PC-3 (cell line): ENCODE measurements at regions not wholly inside any gene's neighbourhood (a gene's known extent, or its start where the extent isn't known, plus 50 kb on each side); places are given as distances from the start of the nearest gene placed in this dataset.

Source experiments
- ATAC-seq: fragments of 200-7000 bp; cut with Tn5 transposase; 2 replicates; pipeline ENCODE4 v1.9.1; 2020; ENCODE audit warnings: mild to moderate bottlenecking, moderate library complexity
- BruUV-seq: library from RNA; stranded (reverse); fragments of 400-500 nt; replicated peaks from 2 replicates; lab custom pipeline; 2021; lab: Mats Ljungman, UMichigan
- CTCF ChIA-PET: fragments of 300-600 bp; sonication (Branson Sonifier 250); formaldehyde crosslinking; loops from one replicate; lab custom pipeline; 2022; ENCODE audit warnings: antibody characterized with exemption; lab: Charles Lee
- POLR2A ChIA-PET: fragments of 300-600 bp; sonication (Branson Sonifier 250); formaldehyde crosslinking; loops from one replicate; lab custom pipeline; 2022; ENCODE audit warnings: antibody characterized with exemption; ENCODE audit not compliant: unreplicated experiment; lab: Charles Lee
- DNase-seq: peaks from one replicate; pipeline ENCODE4 v3.0.0-alpha.2; 2015
- H2AFZ ChIP-seq: fragments of 300-600 bp; sonication (generic); 2 replicates; pipeline ENCODE4 v1.6.0; 2016; ENCODE audit warnings: antibody characterized with exemption, low read length
- H3F3A ChIP-seq: fragments of 300-600 bp; sonication (generic); one replicate; pipeline ENCODE4 v1.6.0; 2017; ENCODE audit warnings: antibody characterized with exemption, low read length, control low read depth, mild to moderate bottlenecking; ENCODE audit not compliant: unreplicated experiment
- H3K27ac ChIP-seq: fragments of 300-600 bp; sonication (generic); 2 replicates; pipeline ENCODE4 v1.5.1; 2016; ENCODE audit warnings: mild to moderate bottlenecking, low read length
- H3K27me3 ChIP-seq: fragments of 300-600 bp; sonication (generic); 2 replicates; pipeline ENCODE4 v1.6.1; 2016; ENCODE audit warnings: low read length, mixed read lengths
- H3K36me3 ChIP-seq: fragments of 300-600 bp; sonication (generic); 2 replicates; pipeline ENCODE4 v1.6.1; 2016; ENCODE audit warnings: low read depth, mixed run types, low read length, mixed read lengths
- H3K4me1 ChIP-seq: fragments of 300-600 bp; sonication (generic); 2 replicates; pipeline ENCODE4 v1.5.1; 2016; ENCODE audit warnings: low read length; ENCODE audit not compliant: insufficient read depth
- H3K4me2 ChIP-seq: fragments of 300-600 bp; sonication (generic); 2 replicates; pipeline ENCODE4 v1.6.0; 2016; ENCODE audit warnings: low read length
- H3K4me3 ChIP-seq: fragments of 300-600 bp; sonication (generic); 2 replicates; pipeline ENCODE4 v1.5.1; 2016; ENCODE audit warnings: mild to moderate bottlenecking, low read length, mixed read lengths
- H3K79me2 ChIP-seq: fragments of 300-600 bp; sonication (generic); 2 replicates; pipeline ENCODE4 v1.6.1; 2017; ENCODE audit warnings: low read length, mixed read lengths
- H3K9ac ChIP-seq: fragments of 300-600 bp; sonication (generic); 2 replicates; pipeline ENCODE4 v1.6.0; 2016; ENCODE audit warnings: mild to moderate bottlenecking, low read length
- H3K9me2 ChIP-seq: fragments of 300-600 bp; sonication (generic); replicated peaks from 2 replicates; pipeline ENCODE4 v1.6.1; 2016; ENCODE audit warnings: mixed run types, low read length, mixed read lengths
- H3K9me3 ChIP-seq: fragments of 300-600 bp; sonication (generic); 2 replicates; pipeline ENCODE4 v1.6.1; 2016; ENCODE audit warnings: low read length, mixed read lengths
- H4K20me1 ChIP-seq: fragments of 300-600 bp; sonication (generic); 2 replicates; pipeline ENCODE4 v1.6.1; 2016; ENCODE audit warnings: low read length, mixed read lengths
- CTCF ChIP-seq: fragments of 300-600 bp; sonication (generic); conservative IDR thresholded peaks from 2 replicates; pipeline ENCODE4 v1.5.1; 2017; ENCODE audit warnings: antibody characterized with exemption, low read depth, mild to moderate bottlenecking, low read length
- EZH2 ChIP-seq: fragments of 300-600 bp; sonication (generic); IDR thresholded peaks from one replicate; pipeline ENCODE4 v1.6.1; 2017; ENCODE audit warnings: antibody characterized with exemption, mild to moderate bottlenecking, low read length; ENCODE audit not compliant: unreplicated experiment
- EZH2phosphoT487 ChIP-seq: fragments of 300-600 bp; sonication (generic); IDR thresholded peaks from 2 replicates; pipeline ENCODE4 v1.6.1; 2018; ENCODE audit warnings: mild to moderate bottlenecking, antibody characterized with exemption, low read length, borderline replicate concordance
- intact Hi-C: fragments of 100-400 bp; cut with micrococcal nuclease; formaldehyde crosslinking; loops from 2 replicates; pipeline ENCODE4 v1.9.0; 2023

GRCh38 chr4:83782591-83782990 is 246.7 kb downstream of the GPAT3 start:
- Histone ChIP-seq H3K27me3 (no peaks in the 10 kb centered on the region), H3K9me3 (no peaks in the 10 kb centered on the region), H2AFZ (no peak overlapping the region), H3K4me3 (no peak overlapping the region), H3F3A (no peaks in the 10 kb centered on the region), H3K36me3 (no peaks in the 10 kb centered on the region), H3K4me2 (no peak overlapping the region), H4K20me1 (no peaks in the 10 kb centered on the region), H3K27ac (no peak overlapping the region), H3K9ac (no peak overlapping the region), H3K4me1 (no peaks in the 10 kb centered on the region), H3K9me2 (no peaks in the 10 kb centered on the region), H3K79me2 (no peaks in the 10 kb centered on the region)
- CTCF ChIA-PET, result no interaction called here
- no peak for DNase-seq
- no TSS peak for BruUV-seq
- ATAC-seq, result no peak
- POLR2A ChIA-PET, result no interaction called here
- intact Hi-C loops, result no loop called here
- TF ChIP-seq CTCF (no peak), EZH2phosphoT487 (no peak), EZH2 (no peak)

GRCh38 chr4:83781434-83781833 is 245.5 kb downstream of the GPAT3 start:
- DNase-seq (no peak), ATAC-seq (no peak)
- Histone ChIP-seq H3K9ac (no peak overlapping the region), H3K9me2 (no peaks in the 10 kb centered on the region), H3K9me3 (no peaks in the 10 kb centered on the region), H3K27me3 (no peaks in the 10 kb centered on the region), H3K4me1 (no peaks in the 10 kb centered on the region), H3K36me3 (no peaks in the 10 kb centered on the region), H3K27ac (no peak overlapping the region), H3K4me3 (no peak overlapping the region), H4K20me1 (no peaks in the 10 kb centered on the region), H3K79me2 (no peaks in the 10 kb centered on the region), H3F3A (no peaks in the 10 kb centered on the region), H2AFZ (no peak overlapping the region), H3K4me2 (no peak overlapping the region)
- TF ChIP-seq CTCF (no peak), EZH2 (no peak), EZH2phosphoT487 (no peak)
- CTCF ChIA-PET, result no interaction called here
- intact Hi-C loops, result no loop called here
- BruUV-seq, result no TSS peak
- POLR2A ChIA-PET, result no interaction called here

GRCh38 chr4:83780053-83780733 is 244.3 kb downstream of the GPAT3 start:
- H2AFZ ChIP-seq, result no peak overlapping the region
- TF ChIP-seq EZH2 (no peak), CTCF (peak; percentile 41; the same call in 1 of the 2 replicates)
- no peak overlapping the region for H3K27ac ChIP-seq
- H3K9ac ChIP-seq, result no peak overlapping the region
- ATAC-seq (no peak), DNase-seq (peak; percentile 54)
- H3K4me3 ChIP-seq, result no peak overlapping the region
- BruUV-seq, result no TSS peak
- H3K4me2 ChIP-seq, result no peak overlapping the region
- H3K4me1 ChIP-seq, result no peaks in the 10 kb centered on the region
- no peaks in the 10 kb centered on the region for H3K36me3 ChIP-seq
- CTCF ChIA-PET, result interaction anchor here (0.7 kb wide), 1 partner anchor 96 kb away, joined by 3 read pairs; no protein-coding TSS in a partner anchor
- H4K20me1 ChIP-seq, result no peaks in the 10 kb centered on the region
- H3K9me3 ChIP-seq, result no peaks in the 10 kb centered on the region
- no peaks in the 10 kb centered on the region for H3F3A ChIP-seq
- no peaks in the 10 kb centered on the region for H3K79me2 ChIP-seq
- intact Hi-C loops, result no loop called here
- H3K9me2 ChIP-seq, result no peaks in the 10 kb centered on the region
- POLR2A ChIA-PET, result no interaction called here
- no peaks in the 10 kb centered on the region for H3K27me3 ChIP-seq
